HL-60 (cell line): ENCODE measurements at regions not wholly inside any gene's neighbourhood (a gene's known extent, or its start where the extent isn't known, plus 50 kb on each side); places are given as distances from the start of the nearest gene placed in this dataset.

ENCODE experiments used
- GABPA ChIP-seq: IDR thresholded peaks from 2 replicates; pipeline ENCODE4 v1.6.1; 2012; ENCODE audit warnings: low read depth
- POLR2AphosphoS5 ChIP-seq: IDR thresholded peaks from 2 replicates; pipeline ENCODE4 v1.6.1; 2012; ENCODE audit warnings: low read depth
- TF ChIP-seq, protein P1 (sequence below): IDR thresholded peaks from one replicate; pipeline ENCODE4 v1.5.1; 2011; ENCODE audit warnings: low read length, control low read depth, inconsistent platforms; ENCODE audit not compliant: insufficient read depth
- TF ChIP-seq, protein P2 (sequence below): IDR thresholded peaks from 2 replicates; pipeline ENCODE4 v1.6.1; 2012; ENCODE audit warnings: low read depth; ENCODE audit not compliant: insufficient replicate concordance

DNA sequence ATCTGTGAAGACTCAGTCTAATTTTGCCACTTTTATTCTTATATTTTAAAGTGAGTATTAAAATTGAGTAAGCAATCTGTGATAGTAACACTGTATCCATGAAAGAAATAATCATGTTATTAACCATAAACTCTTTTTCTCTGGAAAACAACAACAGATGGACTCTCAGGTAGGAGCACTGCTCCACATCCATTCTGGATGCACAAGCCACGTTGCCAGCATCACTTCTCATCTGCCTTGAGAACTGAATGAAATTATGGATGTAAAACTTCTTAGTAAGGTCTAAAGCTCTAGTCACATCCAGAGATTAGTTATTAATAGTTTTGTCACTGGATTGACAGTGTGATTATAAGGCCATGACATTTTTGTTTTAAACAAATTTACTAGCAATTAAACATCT is 489.1 kb upstream of the SYT1 start:
- TF ChIP-seq, protein P1, sequence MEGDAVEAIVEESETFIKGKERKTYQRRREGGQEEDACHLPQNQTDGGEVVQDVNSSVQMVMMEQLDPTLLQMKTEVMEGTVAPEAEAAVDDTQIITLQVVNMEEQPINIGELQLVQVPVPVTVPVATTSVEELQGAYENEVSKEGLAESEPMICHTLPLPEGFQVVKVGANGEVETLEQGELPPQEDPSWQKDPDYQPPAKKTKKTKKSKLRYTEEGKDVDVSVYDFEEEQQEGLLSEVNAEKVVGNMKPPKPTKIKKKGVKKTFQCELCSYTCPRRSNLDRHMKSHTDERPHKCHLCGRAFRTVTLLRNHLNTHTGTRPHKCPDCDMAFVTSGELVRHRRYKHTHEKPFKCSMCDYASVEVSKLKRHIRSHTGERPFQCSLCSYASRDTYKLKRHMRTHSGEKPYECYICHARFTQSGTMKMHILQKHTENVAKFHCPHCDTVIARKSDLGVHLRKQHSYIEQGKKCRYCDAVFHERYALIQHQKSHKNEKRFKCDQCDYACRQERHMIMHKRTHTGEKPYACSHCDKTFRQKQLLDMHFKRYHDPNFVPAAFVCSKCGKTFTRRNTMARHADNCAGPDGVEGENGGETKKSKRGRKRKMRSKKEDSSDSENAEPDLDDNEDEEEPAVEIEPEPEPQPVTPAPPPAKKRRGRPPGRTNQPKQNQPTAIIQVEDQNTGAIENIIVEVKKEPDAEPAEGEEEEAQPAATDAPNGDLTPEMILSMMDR: no peak
- TF ChIP-seq, protein P2, sequence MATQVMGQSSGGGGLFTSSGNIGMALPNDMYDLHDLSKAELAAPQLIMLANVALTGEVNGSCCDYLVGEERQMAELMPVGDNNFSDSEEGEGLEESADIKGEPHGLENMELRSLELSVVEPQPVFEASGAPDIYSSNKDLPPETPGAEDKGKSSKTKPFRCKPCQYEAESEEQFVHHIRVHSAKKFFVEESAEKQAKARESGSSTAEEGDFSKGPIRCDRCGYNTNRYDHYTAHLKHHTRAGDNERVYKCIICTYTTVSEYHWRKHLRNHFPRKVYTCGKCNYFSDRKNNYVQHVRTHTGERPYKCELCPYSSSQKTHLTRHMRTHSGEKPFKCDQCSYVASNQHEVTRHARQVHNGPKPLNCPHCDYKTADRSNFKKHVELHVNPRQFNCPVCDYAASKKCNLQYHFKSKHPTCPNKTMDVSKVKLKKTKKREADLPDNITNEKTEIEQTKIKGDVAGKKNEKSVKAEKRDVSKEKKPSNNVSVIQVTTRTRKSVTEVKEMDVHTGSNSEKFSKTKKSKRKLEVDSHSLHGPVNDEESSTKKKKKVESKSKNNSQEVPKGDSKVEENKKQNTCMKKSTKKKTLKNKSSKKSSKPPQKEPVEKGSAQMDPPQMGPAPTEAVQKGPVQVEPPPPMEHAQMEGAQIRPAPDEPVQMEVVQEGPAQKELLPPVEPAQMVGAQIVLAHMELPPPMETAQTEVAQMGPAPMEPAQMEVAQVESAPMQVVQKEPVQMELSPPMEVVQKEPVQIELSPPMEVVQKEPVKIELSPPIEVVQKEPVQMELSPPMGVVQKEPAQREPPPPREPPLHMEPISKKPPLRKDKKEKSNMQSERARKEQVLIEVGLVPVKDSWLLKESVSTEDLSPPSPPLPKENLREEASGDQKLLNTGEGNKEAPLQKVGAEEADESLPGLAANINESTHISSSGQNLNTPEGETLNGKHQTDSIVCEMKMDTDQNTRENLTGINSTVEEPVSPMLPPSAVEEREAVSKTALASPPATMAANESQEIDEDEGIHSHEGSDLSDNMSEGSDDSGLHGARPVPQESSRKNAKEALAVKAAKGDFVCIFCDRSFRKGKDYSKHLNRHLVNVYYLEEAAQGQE: no peak
- TF ChIP-seq POLR2AphosphoS5: no peak
- TF ChIP-seq GABPA: no peak
